Brain microvascular endothelial cell (primary cell): ENCODE measurements at regions not wholly inside any gene's neighbourhood (a gene's known extent, or its start where the extent isn't known, plus 50 kb on each side); places are given as distances from the start of the nearest gene placed in this dataset.

Source experiments
- DNase-seq: peaks from one replicate; pipeline ENCODE4 v3.0.0-alpha.2; 2020
- H3K27ac ChIP-seq: fragments of 250-450 bp; sonication (Bioruptor Pico); 2 replicates; pipeline ENCODE4 v1.5.1; 2020; ENCODE audit warnings: mild to moderate bottlenecking, moderate library complexity
- H3K27me3 ChIP-seq: fragments of 250-450 bp; sonication (Bioruptor Pico); replicated peaks from 2 replicates; pipeline ENCODE4 v1.5.1; 2020; ENCODE audit warnings: mild to moderate bottlenecking
- H3K36me3 ChIP-seq: fragments of 250-450 bp; sonication (Bioruptor Pico); replicated peaks from 2 replicates; pipeline ENCODE4 v1.5.1; 2020; ENCODE audit warnings: mild to moderate bottlenecking
- H3K4me3 ChIP-seq: 2 replicates; pipeline ENCODE4 v1.5.1; 2011; ENCODE audit warnings: low read depth, mild to moderate bottlenecking, control low read depth, low read length, moderate library complexity
- CTCF ChIP-seq: IDR thresholded peaks from 2 replicates; pipeline ENCODE4 v1.5.1; 2011; ENCODE audit warnings: low read depth, mild to moderate bottlenecking, moderate library complexity, low read length, control low read depth, inconsistent platforms; ENCODE audit errors: missing control alignments
- in situ Hi-C: cut with HindIII; loops from 2 replicates; pipeline ENCODE4 v1.10.0; 2017; ENCODE audit warnings: low sequenced_read_pairs, low pct_ligation_motif_present

- Histone ChIP-seq H3K27ac (no peak overlapping the region), H3K4me3 (no peak overlapping the region), H3K27me3 (no peaks in the 10 kb centered on the region), H3K36me3 (no peaks in the 10 kb centered on the region)
- in situ Hi-C loops, result no loop called here
- no peak for DNase-seq
- no peak for TF ChIP-seq CTCF
Observed at GRCh38 chrX:139125916-139126315, 404.6 kb upstream of the F9 start.

GRCh38 chrX:139121616-139122286, 408.8 kb upstream of the F9 start:
- DNase-seq, result no peak
- no peak for TF ChIP-seq CTCF
- H3K4me3 ChIP-seq, result no peak overlapping the region
- H3K27ac ChIP-seq, result no peak overlapping the region
- in situ Hi-C loops, result no loop called here
- H3K27me3 ChIP-seq, result no peaks in the 10 kb centered on the region
- H3K36me3 ChIP-seq, result no peaks in the 10 kb centered on the region

GRCh38 chrX:139120760-139121159, 409.2 kb upstream of the FGF13 start:
- no peaks in the 10 kb centered on the region for H3K27me3 ChIP-seq
- in situ Hi-C loops, result no loop called here
- no peak for TF ChIP-seq CTCF
- H3K27ac ChIP-seq, result no peak overlapping the region
- H3K4me3 ChIP-seq, result no peak overlapping the region
- DNase-seq, result no peak
- no peaks in the 10 kb centered on the region for H3K36me3 ChIP-seq

- Histone ChIP-seq H3K27ac (no peak overlapping the region), H3K36me3 (no peaks in the 10 kb centered on the region), H3K4me3 (no peak overlapping the region), H3K27me3 (no peaks in the 10 kb centered on the region)
- in situ Hi-C loops, result no loop called here
- DNase-seq, result no peak
- TF ChIP-seq CTCF, result no peak
Observed at GRCh38 chrX:139113708-139114107, 402.2 kb upstream of the FGF13 start.

- TF ChIP-seq CTCF, result no peak
- DNase-seq, result no peak
- Histone ChIP-seq H3K4me3 (no peak overlapping the region), H3K27me3 (no peaks in the 10 kb centered on the region), H3K27ac (no peak overlapping the region), H3K36me3 (no peaks in the 10 kb centered on the region)
- in situ Hi-C loops, result no loop called here
Observed at GRCh38 chrX:139112432-139112831, 400.9 kb upstream of the FGF13 start.

- Histone ChIP-seq H3K4me3 (no peak overlapping the region), H3K36me3 (no peaks in the 10 kb centered on the region), H3K27ac (no peak overlapping the region), H3K27me3 (no peaks in the 10 kb centered on the region)
- no peak for TF ChIP-seq CTCF
- in situ Hi-C loops, result no loop called here
- DNase-seq, result no peak
Observed at GRCh38 chrX:139106069-139106468, 394.6 kb upstream of the FGF13 start.
